ENCODE measurements at regions not wholly inside any gene's neighbourhood (a gene's known extent, or its start where the extent isn't known, plus 50 kb on each side); places are given as distances from the start of the nearest gene placed in this dataset.

- no peak for TF ChIP-seq TAF1 (IDR thresholded peaks at IDR 0.05; ENCODE audit: low read depth)
- no peak for TF ChIP-seq USF1 (IDR thresholded peaks at IDR 0.05)
These were observed 334.8 kb upstream of the NOVA1 start for GRCh38 chr14:26932606-26933005.

- no peak for TF ChIP-seq NFIC (IDR thresholded peaks at IDR 0.05)
- TF ChIP-seq CEBPB (IDR thresholded peaks at IDR 0.05) = no peak
- TF ChIP-seq RAD21 (IDR thresholded peaks at IDR 0.05; ENCODE audit: low read depth) = no peak
- TF ChIP-seq TAF1 (IDR thresholded peaks at IDR 0.05; ENCODE audit: low read depth) = no peak
- TF ChIP-seq, protein P1, sequence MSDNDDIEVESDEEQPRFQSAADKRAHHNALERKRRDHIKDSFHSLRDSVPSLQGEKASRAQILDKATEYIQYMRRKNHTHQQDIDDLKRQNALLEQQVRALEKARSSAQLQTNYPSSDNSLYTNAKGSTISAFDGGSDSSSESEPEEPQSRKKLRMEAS (IDR thresholded peaks at IDR 0.05) = no peak
- TF ChIP-seq YY1 (IDR thresholded peaks at IDR 0.05; ENCODE audit: low read depth) = no peak
- no peak for TF ChIP-seq CREB1 (IDR thresholded peaks at IDR 0.05; ENCODE audit: low read depth)
- no peak for TF ChIP-seq TEAD4 (IDR thresholded peaks at IDR 0.05)
- TF ChIP-seq TCF12 (IDR thresholded peaks at IDR 0.05; ENCODE audit: low read depth) = no peak
- no peak for TF ChIP-seq ZBTB7A (IDR thresholded peaks at IDR 0.05; ENCODE audit: low read depth)
- TF ChIP-seq FOXM1 (IDR thresholded peaks at IDR 0.05; ENCODE audit: borderline replicate concordance, low read depth) = no peak
- TF ChIP-seq EP300 (IDR thresholded peaks at IDR 0.05; ENCODE audit: borderline replicate concordance) = no peak
- no peak for TF ChIP-seq EGR1 (IDR thresholded peaks at IDR 0.05)
- TF ChIP-seq, protein P2, sequence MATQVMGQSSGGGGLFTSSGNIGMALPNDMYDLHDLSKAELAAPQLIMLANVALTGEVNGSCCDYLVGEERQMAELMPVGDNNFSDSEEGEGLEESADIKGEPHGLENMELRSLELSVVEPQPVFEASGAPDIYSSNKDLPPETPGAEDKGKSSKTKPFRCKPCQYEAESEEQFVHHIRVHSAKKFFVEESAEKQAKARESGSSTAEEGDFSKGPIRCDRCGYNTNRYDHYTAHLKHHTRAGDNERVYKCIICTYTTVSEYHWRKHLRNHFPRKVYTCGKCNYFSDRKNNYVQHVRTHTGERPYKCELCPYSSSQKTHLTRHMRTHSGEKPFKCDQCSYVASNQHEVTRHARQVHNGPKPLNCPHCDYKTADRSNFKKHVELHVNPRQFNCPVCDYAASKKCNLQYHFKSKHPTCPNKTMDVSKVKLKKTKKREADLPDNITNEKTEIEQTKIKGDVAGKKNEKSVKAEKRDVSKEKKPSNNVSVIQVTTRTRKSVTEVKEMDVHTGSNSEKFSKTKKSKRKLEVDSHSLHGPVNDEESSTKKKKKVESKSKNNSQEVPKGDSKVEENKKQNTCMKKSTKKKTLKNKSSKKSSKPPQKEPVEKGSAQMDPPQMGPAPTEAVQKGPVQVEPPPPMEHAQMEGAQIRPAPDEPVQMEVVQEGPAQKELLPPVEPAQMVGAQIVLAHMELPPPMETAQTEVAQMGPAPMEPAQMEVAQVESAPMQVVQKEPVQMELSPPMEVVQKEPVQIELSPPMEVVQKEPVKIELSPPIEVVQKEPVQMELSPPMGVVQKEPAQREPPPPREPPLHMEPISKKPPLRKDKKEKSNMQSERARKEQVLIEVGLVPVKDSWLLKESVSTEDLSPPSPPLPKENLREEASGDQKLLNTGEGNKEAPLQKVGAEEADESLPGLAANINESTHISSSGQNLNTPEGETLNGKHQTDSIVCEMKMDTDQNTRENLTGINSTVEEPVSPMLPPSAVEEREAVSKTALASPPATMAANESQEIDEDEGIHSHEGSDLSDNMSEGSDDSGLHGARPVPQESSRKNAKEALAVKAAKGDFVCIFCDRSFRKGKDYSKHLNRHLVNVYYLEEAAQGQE (IDR thresholded peaks at IDR 0.05; ENCODE audit: low read depth) = no peak
- no peak for TF ChIP-seq USF1 (IDR thresholded peaks at IDR 0.05)
These were observed 335.6 kb upstream of the NOVA1 start for GRCh38 chr14:26933431-26933830.

GRCh38 chr14:26934151-26934550 lies 336.3 kb upstream of the NOVA1 start:
- no peak for TF ChIP-seq EP300 (IDR thresholded peaks at IDR 0.05; ENCODE audit: borderline replicate concordance)
- no peak for TF ChIP-seq FOXM1 (IDR thresholded peaks at IDR 0.05; ENCODE audit: borderline replicate concordance, low read depth)
- no peak for TF ChIP-seq TEAD4 (IDR thresholded peaks at IDR 0.05)
- TF ChIP-seq CEBPB (IDR thresholded peaks at IDR 0.05) = no peak
- TF ChIP-seq EGR1 (IDR thresholded peaks at IDR 0.05) = no peak
- TF ChIP-seq, protein P1 (IDR thresholded peaks at IDR 0.05) = no peak
- TF ChIP-seq, protein P2 (IDR thresholded peaks at IDR 0.05; ENCODE audit: low read depth) = no peak
- no peak for TF ChIP-seq ZBTB7A (IDR thresholded peaks at IDR 0.05; ENCODE audit: low read depth)

GRCh38 chr14:26935733-26936132 lies 337.9 kb upstream of the NOVA1 start:
- no peak for TF ChIP-seq YY1 (IDR thresholded peaks at IDR 0.05; ENCODE audit: low read depth)
- TF ChIP-seq, protein P2 (IDR thresholded peaks at IDR 0.05; ENCODE audit: low read depth) = no peak
- TF ChIP-seq TAF1 (IDR thresholded peaks at IDR 0.05; ENCODE audit: low read depth) = no peak
- TF ChIP-seq CEBPB (IDR thresholded peaks at IDR 0.05) = no peak
- no peak for TF ChIP-seq ZBTB7A (IDR thresholded peaks at IDR 0.05; ENCODE audit: low read depth)
- TF ChIP-seq, protein P1 (IDR thresholded peaks at IDR 0.05) = no peak
- no peak for TF ChIP-seq NFIC (IDR thresholded peaks at IDR 0.05)
- TF ChIP-seq EP300 (IDR thresholded peaks at IDR 0.05; ENCODE audit: borderline replicate concordance) = no peak
- no peak for TF ChIP-seq FOXM1 (IDR thresholded peaks at IDR 0.05; ENCODE audit: borderline replicate concordance, low read depth)
- TF ChIP-seq TCF12 (IDR thresholded peaks at IDR 0.05; ENCODE audit: low read depth) = no peak
- TF ChIP-seq CREB1 (IDR thresholded peaks at IDR 0.05; ENCODE audit: low read depth) = no peak
- no peak for TF ChIP-seq RAD21 (IDR thresholded peaks at IDR 0.05; ENCODE audit: low read depth)
- TF ChIP-seq EGR1 (IDR thresholded peaks at IDR 0.05) = no peak
- no peak for TF ChIP-seq TEAD4 (IDR thresholded peaks at IDR 0.05)
- no peak for TF ChIP-seq USF1 (IDR thresholded peaks at IDR 0.05)
